Stimulated activated CD4-positive, alpha-beta T cell treated with anti-CD3 and anti-CD28 coated beads, Interleukin-2, amount 100 ng/mL, for 48 hours (primary cell): ENCODE measurements at regions not wholly inside any gene's neighbourhood (a gene's known extent, or its start where the extent isn't known, plus 50 kb on each side); places are given as distances from the start of the nearest gene placed in this dataset.
A peak's percentile ranks its signal among the peaks of the same experiment; 100 is the strongest.
"Not testable (repeated sequence)": the region's sequence is repeated elsewhere in the genome, so short reads cannot be mapped to it uniquely, and the experiment has no call there.

Experiments used
- DNase-seq, 2 donors: peaks; one replicate each; pipeline ENCODE4 v3.0.0-alpha.2; 2020

DNA sequence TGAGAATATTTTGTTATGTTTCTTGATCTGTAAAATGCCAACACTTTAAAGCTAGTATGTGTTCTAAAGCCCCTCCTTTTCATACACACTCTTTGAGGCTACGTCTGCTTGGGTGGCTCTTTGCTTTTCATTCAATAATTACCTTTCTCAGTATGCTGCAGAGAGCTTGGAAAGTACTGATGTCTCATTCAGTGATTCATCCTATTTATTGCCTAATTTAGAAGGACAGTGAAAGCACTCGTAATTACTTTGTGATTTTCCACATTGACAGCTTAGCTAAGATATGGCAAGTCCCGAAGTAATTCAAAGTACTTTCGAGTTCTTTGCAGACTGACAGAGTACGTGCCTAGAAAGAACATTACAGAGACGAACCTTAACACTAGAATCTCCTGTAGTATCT, 57.2 kb downstream of the BMP15 start:
- DNase-seq, result no peak

- DNase-seq, result not testable (repeated sequence)
Observed at GRCh38 chrX:50968871-50969635, 58.5 kb downstream of the BMP15 start.

DNA sequence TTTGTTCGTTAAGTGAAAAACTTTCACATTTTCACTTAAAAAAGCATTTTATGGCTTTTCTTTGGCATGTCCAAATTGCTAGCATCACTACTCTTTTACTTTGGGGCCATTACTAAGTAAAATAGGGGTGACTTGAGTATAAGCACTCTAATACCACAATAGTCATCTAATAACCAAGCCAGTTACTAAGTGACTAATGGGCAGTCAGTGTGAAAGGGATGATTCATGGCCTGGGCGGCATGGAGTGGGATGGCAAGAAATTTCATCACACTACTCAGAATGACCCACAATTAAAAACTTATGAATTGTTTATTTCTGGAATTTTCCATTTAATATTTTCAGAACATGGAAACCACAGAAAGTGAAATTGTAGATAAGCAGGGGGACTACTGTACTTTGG, 60.9 kb downstream of the BMP15 start:
- DNase-seq, result no peak

GRCh38 chrX:50973199-50973598, 62.7 kb downstream of the BMP15 start:
- DNase-seq, result no peak

DNA sequence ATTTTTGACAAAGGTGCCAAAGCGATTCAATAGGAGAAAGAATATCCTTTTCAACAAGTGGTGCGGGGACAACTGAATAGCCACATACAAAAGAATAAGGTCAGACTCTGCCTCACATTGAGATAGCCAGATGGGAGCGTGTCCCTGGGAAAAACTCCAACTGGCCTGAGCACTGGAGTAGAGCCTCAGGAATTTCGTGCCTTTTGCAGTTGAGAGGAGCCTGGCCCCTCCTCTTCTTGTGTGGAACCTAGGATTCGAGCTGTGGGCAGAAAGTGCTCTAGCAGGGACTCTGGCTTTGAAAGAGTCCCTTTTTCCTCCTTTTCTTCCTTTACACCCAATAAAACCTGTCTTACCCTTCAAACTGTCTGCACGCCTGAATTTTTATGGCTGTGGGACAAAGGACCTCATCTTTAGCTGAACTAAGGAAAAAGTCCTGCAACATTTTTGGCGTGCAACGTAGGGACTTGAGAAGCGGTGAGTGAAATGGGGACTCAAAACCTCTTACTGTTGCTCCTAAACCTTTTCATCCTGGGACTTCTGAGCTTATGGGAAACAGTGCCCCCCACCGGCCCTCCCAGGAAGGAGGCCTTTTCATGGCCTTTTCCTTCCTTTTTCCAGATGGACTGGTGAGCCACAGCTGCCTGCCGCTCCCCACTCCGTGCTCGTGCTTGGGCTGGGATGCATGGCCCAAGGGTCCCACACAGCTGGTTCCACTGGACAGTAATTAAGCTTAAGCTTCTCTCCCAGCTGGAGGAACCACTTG, 68.6 kb downstream of the BMP15 start:
- no peak for DNase-seq

DNA sequence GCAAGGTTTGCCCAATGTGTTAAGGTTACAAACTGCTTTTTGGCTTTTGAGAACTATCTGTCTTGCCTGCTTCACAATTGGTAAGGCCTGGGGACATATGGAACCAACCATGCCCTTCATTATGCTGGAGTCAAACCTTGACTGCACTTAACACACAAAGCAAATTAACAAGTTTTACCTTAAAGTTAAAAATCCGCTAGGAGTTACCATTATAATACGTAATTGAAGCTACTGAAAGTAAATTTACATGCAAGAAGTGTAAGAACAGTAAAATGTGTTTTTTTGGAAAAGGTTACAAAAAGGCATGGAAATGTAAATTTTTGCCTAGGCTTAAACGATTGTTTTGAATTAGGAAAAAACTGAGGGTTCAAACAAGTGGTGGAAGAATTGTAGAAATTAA, 69.7 kb downstream of the BMP15 start:
- DNase-seq, result no peak

DNA sequence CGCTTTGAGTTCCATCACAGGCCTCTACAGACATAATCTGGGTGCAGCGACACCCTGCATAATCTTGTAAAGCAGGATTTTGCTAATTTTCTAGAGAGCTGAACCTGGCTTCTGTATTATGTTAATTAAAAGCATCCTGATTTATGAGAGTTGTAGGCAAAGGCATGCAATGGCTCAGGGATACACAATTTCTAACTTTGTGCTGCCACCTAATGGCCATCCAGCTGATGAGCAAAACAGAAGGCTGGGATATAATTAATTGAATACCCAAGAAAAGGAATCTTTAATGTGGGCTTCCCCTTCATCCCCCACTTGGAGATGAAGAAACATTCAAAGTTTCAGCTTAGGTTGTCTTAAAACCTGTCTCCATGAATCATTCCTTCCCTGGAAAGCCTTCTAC, 78.1 kb downstream of the BMP15 start:
- DNase-seq, result peak; percentile 3 to 13

DNA sequence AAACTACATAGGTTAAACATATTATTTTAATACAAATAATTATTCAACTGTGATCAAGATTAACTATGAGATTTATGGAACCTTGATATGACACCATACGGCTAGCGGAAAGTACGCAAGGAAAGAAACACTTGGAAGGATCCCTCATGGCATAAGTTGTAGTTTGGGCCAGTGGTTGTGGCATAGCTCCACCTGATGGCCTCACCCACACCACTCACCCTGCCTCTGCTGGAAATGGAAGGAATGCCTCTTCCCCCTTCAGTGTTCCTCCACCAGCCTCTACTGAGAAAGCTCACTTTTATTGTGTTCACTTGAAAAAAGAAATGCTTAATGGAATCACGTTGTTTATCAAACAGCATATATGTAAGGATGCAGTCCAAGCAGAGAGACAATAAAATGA, 86.4 kb downstream of the BMP15 start:
- DNase-seq, result no peak

DNA sequence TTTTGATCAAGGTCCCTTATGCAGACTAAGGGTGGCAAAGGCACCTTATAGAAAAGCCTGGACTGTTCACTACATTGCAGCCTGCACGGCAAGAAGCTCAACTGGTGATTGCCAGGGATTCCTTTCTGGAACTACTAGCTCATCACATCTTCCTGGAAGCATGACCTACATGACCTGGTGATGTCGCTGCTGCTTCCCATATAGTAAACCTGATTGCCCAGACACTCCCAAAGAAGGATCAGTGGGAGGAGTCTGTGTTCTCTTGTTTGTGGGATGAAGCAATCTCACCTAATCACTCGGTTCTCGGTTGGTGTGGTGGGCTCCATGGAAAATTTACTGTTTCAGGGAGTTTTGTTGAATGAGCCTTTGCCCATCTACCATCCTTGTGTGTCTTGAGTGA, 89.8 kb downstream of the BMP15 start:
- not testable (repeated sequence) for DNase-seq

- DNase-seq, result not testable (repeated sequence)
Observed at GRCh38 chrX:51001733-51002632, 91.4 kb downstream of the BMP15 start.

- no peak for DNase-seq
Observed at GRCh38 chrX:51006064-51006463, 95.5 kb downstream of the BMP15 start.

DNA sequence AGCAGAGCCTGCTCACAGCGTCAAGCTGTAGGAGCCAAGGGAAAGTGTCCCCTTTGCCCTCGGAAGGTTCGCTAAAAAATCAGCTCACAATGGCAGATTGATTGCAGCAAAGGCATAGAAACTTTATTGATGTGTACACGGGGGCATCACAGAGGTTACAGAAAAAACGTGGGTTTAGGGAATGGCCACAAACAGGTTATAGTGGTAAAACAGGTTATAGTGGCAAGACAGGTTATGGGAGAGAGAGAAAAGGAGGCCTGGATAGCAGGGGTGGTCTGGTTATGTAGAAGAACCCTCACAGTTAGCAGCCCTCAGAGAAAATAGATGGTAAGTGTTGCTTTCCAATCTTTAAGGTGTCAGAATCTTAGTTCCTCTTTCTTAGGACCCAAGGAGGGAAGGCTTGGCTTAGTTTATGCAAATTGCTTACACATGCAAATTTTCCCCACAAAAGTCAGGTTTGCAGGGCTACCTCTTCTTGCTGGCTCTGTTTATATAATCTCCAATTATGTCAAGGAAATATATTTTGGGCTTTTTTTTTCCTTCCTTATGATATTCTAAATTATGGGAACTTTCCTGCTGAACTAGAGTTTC, 113.7 kb downstream of the BMP15 start:
- no peak for DNase-seq

- DNase-seq, result no peak
Observed at GRCh38 chrX:51026862-51027261, 116.3 kb downstream of the BMP15 start.

DNA sequence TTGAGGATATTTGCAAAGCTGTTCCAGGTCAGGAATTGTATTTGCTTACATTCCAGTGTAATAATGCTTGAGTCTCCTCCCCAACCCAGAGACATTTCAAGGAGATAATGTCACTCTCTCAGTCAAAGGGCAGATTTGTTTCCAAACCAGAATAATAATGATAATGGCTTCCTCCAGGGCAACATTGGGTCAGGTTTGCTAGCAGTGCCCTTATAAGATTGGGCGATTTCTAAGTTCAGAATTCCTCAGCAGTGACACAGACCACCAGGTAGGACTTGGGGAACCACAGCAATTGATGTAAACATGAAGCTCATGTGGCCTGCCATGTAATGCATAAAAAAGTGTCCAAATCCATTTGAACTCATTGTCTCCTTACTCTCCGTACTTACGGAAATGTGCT, 125.2 kb downstream of the BMP15 start:
- DNase-seq, result no peak

DNA sequence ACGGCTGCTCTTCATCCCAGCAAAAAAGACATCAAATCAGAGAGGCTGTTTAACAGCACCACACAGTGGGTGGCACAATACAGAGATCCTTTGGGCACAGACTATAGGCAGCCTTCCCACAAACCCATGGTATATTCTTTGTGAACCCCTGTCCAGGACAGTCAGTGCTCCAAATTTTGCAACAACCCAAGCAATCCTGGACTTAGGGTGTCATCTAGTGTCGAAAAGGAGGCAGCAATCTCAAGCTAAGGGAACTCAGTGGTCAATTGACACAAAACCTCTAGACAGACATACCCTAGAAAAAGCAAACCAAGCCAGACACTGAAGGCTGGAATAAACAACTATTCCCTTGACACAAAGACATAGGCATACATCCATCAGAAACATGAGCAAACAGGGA, 137.4 kb downstream of the BMP15 start:
- no peak for DNase-seq

DNA sequence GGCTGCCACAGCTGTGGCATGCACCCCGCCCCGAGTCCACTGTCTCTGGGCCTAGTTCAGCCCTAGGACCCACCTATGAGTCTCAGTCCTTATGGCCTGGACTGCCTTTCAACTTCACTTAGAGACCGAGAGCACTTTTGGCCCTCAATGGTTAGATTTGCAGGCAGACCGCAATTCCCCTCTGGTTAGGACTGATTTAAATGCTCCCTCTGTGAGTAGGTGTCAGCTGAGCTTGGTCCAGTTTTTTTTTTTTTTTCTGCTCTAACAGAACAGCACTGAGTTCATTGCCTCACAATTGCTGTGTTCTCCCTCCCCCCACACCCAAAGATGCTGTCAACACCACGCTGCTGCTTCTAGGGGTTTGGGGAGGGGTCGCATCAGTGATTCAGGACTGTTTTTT, 143.2 kb downstream of the BMP15 start:
- DNase-seq, result no peak

- DNase-seq, result no peak
Observed at GRCh38 chrX:51098046-51098445, 187.5 kb downstream of the BMP15 start.

- DNase-seq, result not testable (repeated sequence)
Observed at GRCh38 chrX:51119058-51119926, 208.8 kb downstream of the BMP15 start.

DNA sequence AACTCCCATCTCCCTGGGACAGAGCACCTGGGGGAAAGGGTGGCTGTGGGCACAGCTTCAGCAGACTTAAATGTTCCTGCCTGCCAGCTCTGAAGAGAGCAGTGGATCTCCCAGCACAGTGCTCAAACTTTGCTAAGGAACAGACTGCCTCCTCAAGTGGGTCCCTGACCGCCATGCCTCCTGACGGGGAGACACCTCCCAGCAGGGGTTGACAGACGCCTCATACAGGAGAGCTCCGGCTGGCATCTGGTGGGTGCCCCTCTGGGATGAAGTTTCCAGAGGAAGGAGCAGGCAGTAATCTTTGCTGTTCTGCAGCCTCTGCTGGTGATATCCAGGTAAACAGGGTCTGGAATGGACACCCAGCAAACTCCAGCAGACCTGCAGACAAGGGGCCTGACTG, 206.9 kb upstream of the NUDT10 start:
- not testable (repeated sequence) for DNase-seq

DNA sequence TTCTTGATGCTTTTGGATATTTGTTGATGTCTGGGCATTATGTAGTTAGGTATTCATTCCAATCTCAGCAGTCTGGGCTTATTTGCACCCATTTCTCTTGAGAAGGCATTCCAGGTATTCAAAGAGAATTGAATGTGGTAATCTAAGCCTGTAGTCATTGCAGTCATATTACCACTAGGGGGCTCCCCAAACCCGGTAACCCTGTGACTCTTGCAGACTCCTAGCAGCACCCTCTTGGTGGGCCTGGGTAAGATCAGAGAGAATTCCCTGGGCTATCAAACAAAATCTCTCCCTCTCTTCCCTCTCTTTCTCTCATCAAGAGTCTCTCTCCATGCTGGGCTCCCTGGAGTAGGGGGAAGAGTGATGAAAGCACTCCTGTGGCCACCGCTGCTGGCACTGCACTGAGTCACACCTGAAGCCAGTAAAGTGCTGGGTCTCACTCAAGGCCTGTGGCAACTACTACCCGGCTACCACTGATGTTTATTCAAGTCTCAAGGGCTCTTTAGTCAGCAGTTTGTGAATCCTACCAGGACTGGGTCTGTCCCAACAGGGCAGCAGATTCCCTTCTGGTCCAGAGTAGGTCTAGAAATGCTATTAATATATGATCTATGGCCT, 187.7 kb upstream of the NUDT10 start:
- peak; percentile 5 to 36 for DNase-seq

- no peak for DNase-seq
Observed at GRCh38 chrX:51148848-51149247, 183.8 kb upstream of the NUDT10 start.
